ENCODE measurements at regions not wholly inside any gene's neighbourhood (a gene's known extent, or its start where the extent isn't known, plus 50 kb on each side); places are given as distances from the start of the nearest gene placed in this dataset.

DNA sequence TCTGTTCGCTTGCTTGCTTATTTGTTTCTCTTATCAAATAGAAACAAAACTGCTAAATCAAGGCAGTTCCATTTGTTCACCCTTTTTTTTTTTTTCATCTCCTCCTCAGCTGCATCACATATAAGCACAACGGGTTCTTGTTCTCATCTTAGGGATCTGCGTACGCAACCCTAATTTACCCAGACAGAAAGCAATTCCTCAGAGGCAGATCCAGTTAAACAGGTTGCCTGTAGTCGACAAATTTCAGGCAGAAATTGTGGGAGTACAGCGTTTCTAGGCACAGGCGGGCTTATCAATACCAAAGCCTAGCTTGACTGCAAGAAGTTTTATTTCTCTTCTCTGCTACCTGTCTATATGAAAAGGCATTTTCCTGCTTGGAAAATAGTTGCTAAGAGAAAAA is 565.4 kb downstream of the NXPH1 start:
- no peak for TF ChIP-seq CTCF (IDR thresholded peaks at IDR 0.05)
- TF ChIP-seq, protein P1, sequence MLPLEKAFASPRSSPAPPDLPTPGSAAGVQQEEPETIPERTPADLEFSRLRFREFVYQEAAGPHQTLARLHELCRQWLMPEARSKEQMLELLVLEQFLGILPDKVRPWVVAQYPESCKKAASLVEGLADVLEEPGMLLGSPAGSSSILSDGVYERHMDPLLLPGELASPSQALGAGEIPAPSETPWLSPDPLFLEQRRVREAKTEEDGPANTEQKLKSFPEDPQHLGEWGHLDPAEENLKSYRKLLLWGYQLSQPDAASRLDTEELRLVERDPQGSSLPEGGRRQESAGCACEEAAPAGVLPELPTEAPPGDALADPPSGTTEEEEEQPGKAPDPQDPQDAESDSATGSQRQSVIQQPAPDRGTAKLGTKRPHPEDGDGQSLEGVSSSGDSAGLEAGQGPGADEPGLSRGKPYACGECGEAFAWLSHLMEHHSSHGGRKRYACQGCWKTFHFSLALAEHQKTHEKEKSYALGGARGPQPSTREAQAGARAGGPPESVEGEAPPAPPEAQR (CRISPR knock-in tag; IDR thresholded peaks at IDR 0.05): no peak
- no peak for TF ChIP-seq USF1 (CRISPR knock-in tag; IDR thresholded peaks at IDR 0.05)
- TF ChIP-seq, protein P2, sequence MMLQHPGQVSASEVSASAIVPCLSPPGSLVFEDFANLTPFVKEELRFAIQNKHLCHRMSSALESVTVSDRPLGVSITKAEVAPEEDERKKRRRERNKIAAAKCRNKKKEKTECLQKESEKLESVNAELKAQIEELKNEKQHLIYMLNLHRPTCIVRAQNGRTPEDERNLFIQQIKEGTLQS (CRISPR knock-in tag; conservative IDR thresholded peaks at IDR 0.05): no peak
- no peak for TF ChIP-seq FOXP1 (CRISPR knock-in tag; IDR thresholded peaks at IDR 0.05; ENCODE audit: borderline replicate concordance)
- no peak for TF ChIP-seq OVOL2 (CRISPR knock-in tag; IDR thresholded peaks at IDR 0.05; ENCODE audit: borderline replicate concordance)
- no peak for TF ChIP-seq ZNF121 (CRISPR knock-in tag; IDR thresholded peaks at IDR 0.05)
- TF ChIP-seq RELA (CRISPR knock-in tag; IDR thresholded peaks at IDR 0.05; ENCODE audit: borderline replicate concordance): no peak
- no peak for TF ChIP-seq ETV6 (CRISPR knock-in tag; IDR thresholded peaks at IDR 0.05)
- TF ChIP-seq, protein P3, sequence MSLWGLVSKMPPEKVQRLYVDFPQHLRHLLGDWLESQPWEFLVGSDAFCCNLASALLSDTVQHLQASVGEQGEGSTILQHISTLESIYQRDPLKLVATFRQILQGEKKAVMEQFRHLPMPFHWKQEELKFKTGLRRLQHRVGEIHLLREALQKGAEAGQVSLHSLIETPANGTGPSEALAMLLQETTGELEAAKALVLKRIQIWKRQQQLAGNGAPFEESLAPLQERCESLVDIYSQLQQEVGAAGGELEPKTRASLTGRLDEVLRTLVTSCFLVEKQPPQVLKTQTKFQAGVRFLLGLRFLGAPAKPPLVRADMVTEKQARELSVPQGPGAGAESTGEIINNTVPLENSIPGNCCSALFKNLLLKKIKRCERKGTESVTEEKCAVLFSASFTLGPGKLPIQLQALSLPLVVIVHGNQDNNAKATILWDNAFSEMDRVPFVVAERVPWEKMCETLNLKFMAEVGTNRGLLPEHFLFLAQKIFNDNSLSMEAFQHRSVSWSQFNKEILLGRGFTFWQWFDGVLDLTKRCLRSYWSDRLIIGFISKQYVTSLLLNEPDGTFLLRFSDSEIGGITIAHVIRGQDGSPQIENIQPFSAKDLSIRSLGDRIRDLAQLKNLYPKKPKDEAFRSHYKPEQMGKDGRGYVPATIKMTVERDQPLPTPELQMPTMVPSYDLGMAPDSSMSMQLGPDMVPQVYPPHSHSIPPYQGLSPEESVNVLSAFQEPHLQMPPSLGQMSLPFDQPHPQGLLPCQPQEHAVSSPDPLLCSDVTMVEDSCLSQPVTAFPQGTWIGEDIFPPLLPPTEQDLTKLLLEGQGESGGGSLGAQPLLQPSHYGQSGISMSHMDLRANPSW (CRISPR knock-in tag; conservative IDR thresholded peaks at IDR 0.05; ENCODE audit: low read depth): no peak
- no peak for TF ChIP-seq SP1 (CRISPR knock-in tag; conservative IDR thresholded peaks at IDR 0.05)
- no peak for TF ChIP-seq NR3C1 (CRISPR knock-in tag; conservative IDR thresholded peaks at IDR 0.05; ENCODE audit: low read depth)

Data from WTC11 (cell line).